Hindlimb muscle (tissue), 1 donor: ENCODE measurements at regions not wholly inside any gene's neighbourhood (a gene's known extent, or its start where the extent isn't known, plus 50 kb on each side); places are given as distances from the start of the nearest gene placed in this dataset.
A peak's percentile ranks its signal among the peaks of the same experiment; 100 is the strongest.

Experiments
- DNase-seq: peaks from one replicate; pipeline ENCODE4 v3.0.0-alpha.2; 2013

DNA sequence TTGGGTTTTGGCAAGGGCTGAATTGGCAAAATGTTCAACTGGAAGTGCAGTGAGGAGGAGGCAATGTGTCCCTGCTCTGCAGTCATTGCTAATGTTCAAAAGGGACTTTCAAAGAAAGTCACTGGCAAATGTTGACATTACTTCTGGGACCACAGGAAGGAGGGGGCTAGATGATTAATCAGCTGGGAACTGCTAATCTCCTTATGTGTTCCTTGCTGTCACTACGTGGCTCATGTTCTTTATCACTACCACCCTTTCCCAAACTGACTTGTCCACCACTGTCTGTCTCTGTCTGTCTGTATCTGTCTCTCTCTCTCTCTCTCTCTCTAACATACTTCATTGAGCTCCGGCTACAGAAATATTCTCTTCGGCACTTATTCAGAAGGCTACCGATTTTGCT lies 86.9 kb upstream of the MTPN start:
- no peak for DNase-seq

DNA sequence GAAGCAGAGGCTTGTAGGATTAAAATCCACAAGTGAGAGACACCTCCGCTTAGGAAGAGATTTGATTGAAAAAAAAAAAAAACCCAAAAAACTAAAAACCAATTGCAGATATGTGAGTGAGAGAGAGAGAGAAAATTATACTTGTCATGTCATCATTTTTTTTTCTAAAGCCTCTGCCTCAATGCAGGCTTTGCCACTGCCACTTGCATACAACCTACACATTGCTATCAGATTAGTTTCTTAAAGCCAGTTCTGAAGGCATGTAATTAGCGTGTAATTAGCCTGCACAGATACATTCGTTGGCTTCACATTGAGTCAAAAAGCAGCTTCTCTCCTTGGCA lies 86.1 kb upstream of the MTPN start:
- no peak for DNase-seq

DNA sequence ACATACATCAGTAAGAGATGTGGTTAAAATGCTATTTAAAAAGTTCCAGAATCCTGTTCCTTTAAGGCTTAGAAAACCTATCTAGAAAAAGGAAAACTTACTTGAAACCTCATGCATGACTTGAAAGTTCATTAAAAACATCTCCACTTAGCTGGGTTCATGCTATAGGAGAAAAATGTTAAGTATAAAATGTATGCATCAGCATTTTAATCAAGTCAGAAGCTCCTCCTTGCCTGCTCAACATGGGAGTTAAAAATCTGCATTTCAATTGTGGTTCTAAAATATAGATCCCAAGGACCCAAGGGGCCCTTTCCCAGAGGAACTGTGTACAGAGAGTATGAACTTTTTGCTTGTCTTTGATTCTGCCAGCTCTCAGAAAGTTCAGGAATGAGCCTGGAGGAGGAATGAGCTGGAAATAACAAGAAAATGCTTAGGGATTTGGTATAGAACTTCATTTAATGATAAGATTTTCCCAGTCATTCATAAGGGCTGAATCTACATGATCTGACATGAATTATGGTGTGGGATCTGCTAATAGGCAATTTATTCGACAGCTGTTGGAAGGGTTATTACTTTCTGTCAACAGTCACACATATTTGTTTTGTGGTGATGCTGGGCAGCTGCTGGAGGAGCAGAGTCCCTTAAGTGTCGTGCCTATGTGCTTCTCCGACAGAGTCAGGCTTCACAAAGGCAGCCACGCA lies 85.6 kb upstream of the MTPN start:
- DNase-seq: no peak

DNA sequence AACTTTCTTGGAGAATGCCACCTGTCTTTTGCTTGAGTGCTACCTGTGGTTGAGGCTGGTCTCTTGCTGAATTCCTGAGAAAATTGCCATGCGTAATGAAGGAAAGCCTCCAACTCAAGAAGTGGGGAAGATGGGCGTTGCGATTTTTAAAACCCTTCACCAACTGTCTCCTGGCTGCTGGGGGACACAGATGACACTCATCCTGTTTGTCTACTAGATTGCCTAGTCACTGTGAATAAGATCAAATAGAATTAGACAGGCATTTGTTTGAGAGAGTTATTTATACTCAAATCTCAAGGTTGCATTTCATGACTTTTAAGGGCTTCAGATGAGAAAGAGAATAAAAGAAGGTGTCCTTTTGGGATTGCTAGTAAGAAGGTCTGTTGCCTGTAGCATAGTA lies 84.3 kb upstream of the MTPN start:
- no peak for DNase-seq

DNA sequence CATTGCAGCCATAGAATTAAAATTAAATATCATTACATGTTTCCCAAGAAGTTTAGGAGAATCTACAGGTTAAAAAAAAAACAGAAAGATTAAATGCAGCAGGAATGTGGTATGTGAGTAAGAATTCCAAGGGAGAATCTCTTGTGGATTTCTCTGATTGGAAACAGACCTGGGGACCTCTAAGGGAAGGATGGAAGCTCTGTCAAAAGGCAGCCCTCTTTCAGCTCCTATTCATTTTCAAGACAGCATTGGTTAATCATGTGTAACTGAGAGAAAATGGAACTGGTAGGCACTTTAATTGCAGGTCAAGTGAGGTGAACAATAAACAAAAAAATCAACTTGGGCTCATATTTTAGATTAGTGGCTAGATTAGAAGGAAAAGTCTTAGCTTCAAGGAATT lies 81.4 kb upstream of the MTPN start:
- DNase-seq: no peak

DNA sequence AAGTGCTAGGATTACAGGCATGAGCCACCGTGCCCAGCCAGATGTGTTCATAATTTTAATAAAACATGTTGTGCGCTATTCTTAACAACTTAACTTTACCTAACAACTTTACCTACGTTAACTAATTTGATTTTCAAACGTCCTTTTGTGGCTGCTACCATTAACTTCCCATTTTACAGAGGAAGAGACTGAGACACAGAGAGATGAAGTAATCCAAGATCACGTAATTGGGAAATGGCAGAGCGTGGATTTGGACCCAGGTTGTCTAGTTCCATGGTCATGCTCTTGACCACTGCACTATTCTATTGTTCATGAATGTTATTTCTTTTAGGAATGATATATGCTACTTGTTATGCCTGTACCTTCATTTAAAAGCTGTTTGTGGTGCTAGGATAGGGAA lies 80.3 kb upstream of the MTPN start:
- DNase-seq: no peak

DNA sequence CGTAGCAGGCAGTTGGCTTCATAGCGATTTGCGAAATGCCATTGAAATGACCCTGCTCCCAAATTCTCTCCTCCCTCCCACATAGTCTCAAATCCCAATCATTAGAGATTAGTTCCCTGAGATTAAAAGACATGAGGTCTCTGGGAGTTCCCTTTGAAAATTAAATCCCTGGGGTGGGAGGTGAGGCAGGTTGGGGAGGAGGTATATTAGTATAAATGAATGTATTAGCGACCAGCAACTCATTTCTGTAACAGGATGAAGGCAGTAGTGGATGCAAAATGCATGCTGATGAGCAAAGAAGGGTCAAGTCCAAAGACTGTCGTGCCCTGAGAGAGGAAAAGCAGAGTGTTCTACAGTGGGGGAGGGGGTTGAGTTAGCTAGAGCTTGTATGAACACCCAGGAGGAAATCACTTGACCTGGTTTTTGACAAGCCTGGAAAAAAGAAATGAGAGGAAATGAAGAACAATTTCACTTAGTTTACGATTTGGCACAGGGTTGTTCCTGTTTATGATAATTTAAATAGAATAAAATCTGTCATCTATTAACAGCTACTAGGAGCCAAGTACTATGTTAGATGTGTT lies 79.6 kb upstream of the MTPN start:
- DNase-seq: peak; percentile 19

DNA sequence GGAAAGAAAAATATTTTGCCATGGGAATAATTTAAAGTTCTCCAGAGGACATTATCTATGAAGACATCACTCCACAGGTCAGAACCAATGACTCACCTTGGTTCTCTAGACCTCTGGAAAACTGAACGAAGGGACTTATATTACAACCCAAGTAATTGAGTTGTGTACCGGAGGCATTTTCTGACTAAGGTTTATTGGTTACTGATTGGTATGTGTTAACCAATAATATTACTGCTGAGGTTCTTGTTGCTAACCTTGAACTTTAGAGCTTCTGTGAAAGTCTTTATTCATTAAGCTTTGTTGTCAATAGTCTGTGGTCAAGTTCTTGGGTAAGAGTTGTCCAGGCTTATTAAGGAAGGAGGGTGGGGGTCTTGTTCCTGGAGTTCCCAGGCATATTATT lies 78.1 kb upstream of the MTPN start:
- no peak for DNase-seq

DNA sequence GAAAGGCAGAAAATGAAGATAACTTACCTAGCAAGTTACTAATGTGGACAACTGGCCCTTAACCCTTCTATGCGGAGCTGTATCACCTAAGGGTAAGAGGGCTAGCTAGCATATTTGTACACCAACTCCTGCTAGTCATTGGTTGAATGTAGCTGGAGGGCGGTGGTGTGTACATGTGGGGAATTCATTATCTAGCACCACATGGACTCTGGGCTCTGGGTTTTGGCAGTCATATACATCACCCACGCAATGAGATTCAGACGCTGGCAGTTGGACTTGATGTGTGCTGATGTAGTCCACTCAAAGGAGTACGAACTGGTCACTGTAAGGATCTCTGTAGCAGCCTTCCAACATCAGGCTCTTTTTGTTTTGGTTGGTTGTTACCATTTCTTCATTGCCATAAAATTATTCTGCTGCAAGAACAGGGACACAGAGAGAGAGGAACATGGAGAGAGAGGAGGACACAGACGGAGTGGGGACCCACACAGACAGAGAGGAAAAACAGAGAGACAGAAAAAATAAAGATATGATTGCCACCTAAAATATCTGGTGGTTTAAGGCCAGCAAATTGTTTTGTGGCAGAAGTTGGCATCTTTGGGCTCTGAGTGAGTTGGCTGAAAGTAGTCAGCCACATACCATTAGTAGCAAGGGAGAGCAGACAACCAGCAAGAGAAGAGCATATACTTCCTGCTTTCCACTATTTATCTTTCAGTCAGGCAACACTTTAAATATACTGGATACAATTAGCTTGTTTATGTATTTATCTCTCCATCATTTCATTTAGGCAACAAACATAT lies 76.7 kb upstream of the MTPN start:
- DNase-seq: no peak

DNA sequence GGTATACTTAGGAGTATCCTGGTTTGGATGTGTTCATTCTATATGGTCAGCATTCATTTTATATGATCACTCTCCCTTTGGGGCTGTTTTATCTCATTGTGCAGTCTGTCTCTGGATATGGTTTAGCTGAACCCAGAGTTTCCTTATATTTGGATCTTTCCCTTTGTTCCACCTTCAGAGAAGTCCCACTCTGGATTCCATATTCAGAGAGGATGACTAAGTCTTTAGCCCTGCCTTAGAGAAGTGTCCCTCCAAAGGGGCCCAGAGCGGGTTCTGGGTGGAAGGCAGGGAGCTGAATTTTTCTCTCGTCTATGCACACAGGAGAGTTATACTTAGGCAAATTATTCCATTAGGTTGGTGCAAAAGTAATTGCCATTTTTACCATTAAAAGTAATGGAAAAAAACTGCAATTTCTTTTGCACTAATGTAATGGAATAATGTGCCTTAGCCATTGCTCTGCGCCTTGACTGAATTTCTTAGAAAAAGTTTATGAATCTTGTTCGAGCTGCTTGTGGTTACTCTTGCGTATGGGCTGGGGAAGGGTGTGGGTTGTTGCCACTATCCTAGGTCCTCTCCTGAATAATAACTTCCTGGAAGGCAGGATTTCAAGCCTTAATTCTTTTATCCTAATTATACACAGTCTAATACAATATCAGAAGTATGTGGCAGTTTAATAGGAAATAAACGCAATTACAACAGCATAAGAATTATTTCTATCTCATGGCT lies 74.2 kb upstream of the MTPN start:
- no peak for DNase-seq

DNA sequence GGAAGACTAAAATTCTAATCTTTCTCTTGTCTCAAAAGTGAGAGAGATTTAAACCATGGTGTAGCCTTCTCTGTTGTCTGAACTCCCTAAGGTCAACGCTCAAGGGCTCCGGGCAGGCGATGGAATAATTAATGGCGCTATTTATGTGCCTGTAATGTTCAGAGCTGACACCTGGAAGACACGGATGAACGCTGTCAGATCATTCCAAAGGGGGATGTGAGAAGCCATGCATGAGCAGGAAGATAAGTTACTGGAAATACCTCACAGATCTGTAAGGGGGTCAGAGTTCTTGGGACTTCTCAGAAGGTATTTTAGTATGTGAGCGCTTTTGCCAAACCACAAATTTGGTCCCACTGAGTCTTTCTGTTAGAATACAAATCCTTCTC lies 73.3 kb upstream of the MTPN start:
- no peak for DNase-seq

DNA sequence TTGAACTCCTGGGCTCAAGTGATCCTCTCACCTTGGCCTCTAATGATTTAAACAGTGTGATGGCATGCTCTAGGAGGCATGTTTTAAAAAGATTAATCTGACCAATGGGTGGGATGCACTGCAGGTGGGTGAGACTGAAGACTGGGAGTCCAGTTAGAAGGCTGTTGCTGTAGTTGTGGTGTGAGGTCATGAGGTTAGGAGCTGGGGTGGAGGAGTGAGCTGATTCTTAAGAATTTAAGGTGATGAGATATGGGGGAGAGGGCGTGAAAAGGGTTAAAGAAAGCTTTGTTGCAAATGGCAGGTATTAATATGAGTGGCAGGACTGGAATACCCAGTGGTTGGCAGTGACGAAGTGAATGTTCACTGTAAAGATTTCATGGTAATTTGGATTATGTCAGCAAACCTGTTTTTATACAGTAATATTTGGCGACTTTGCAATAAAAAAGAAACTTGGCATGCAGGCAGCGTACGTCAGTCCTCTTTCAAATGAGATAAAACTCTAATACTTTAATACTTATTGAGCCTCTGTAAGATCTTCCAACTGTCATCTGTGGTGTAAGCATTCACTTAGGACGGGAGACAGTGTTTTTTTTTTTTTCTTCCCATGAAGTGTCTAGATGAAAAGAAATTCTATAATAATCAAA lies 72.8 kb upstream of the MTPN start:
- peak; percentile 21 for DNase-seq

DNA sequence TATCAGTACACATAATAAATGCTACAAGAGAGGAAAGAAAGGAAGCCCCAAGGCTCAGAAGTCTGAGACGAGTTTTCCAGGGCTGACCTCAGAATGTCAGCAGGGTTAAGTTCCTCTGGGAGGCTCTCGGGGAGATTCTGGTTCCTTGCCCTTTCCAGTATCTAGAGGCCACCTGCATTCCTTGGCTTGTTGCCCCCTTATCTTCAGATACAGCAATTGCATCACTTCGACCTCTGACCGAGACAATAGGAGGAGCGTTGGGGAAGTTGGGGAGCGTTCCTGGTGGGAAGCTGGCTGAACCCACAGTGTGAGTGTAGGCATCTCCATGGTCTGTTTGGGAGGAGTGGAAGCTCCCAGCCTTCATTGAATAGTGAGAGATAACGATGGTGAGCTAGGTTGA lies 72.0 kb upstream of the MTPN start:
- no peak for DNase-seq

DNA sequence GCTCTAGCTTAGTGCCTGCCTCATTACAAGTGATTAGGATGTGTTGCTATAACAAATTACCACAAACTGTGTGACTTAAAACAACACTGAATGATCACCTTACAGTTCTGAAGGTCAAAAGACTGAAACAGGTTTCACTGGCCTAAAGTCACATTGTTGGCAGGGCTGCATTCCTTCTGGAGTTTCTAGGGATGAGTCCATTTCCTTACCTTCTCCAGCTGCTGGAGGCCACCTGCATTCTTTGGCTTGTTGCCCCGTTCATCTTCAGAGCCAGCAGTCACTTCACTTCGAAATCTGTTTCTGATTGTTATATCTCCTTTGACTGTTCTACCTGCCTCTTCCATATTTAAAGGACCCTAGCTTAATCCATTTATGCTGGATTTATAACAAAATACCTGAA lies 69.4 kb upstream of the MTPN start:
- DNase-seq: no peak

DNA sequence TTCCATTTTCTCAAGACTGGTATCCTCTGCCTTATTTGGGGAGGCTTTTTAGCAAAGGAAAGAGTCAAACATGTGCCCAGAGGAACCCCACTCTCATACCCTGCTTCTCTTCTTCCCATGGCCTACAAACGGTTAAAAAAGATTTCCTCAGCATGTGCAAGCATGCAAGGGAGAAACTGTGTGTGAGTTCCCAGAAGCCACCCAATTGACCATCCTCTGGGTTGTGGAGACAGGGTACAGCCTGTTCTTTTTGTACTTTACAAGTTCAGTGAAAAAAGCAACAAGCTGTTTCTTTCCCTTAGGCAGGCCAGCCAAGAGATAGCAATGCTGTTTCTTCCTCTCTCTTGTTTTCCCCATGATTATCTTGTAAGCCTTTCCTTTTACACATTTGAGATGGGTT lies 68.8 kb upstream of the MTPN start:
- no peak for DNase-seq

DNA sequence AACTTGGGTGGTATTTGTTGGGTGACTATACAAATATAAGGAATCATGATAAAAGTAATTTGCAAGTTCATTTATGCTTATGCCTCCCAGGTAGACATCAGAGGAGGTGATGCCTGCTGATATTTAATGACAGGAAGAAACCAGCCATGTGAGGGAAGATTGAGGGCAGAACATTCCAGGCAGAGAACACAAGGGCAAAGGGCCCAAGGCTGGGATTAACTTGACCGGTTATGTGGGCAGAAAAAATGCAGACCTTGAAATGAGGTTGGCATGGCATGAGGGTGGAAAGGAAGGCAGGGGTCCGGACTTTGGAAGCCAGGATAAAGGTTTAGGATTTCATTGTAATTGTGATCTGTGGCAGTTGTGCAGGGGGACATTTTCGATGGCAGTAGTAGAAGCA lies 68.0 kb upstream of the MTPN start:
- no peak for DNase-seq

DNA sequence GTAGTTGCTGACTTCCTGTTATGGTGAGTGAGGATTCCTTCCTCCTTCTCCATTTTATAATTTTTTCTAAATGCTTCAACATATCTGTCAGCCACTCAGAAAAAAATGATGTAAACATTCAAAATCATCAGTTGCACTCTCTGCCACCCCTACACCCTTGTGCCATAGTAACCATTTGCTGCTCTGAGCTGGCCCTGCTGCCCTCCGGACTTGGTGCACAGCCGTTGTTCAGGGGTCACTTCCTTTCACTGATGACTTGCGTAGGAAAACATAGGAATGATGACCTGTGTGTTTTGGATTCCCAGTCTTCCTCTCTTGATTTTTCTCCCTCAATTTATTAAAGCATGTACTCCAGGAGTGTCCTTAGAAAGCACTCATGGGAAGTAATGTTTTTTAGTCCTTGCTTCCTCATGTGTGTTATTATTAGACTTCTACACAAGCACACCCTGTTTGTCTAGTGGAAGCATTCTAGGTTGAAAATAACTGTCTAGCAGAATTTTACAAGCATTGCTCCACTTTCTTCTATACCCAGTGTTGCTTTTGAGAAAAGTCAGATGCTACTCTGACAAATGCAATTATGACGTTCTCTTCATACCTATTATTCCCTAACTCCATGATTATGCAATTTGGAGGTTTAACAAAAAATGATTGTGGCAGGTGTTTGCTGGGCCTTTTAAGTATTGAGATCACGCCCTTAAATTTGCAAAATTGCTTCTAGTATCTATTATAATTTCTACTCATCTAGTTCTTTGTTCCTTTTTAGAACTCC lies 62.6 kb upstream of the MTPN start:
- DNase-seq: no peak

DNA sequence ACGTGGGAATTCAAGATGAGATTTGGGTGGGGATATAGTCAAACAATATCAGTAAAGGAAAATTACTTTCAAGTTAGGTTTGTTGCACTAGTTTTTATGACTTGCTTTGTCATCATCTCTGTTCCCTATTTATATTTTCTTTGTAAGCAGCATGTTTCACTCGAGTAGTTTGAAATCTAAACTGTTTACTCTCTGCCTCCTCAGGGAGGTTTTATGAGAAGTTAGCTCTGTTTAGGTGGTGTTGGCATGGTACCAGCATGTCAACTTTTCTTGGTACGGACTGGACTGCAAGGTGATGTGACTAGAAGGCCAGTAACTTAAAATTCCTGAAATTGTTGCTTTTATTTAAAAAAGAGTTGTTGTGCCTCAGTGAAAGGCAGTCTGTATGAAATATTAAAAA lies 59.2 kb upstream of the MTPN start:
- no peak for DNase-seq

DNA sequence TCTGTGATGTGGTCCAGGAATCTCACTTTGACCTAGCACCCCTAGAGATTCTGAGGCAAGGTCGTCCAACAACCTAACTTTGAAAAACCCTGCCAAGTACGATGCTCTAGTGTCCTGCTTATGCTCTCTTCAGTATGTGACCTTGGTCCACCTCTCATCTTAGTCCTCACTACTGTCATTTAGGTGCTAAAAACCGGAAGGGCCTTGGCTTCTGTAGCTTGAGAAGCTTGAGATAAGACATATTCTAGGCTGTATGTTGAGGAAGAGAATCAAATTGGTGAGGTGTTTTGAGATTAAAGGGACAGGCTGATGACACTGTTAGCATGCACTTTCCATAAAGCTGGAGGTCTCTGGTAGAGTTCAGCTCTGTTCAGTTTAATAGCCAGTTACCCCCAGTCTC lies 57.0 kb upstream of the MTPN start:
- DNase-seq: no peak

DNA sequence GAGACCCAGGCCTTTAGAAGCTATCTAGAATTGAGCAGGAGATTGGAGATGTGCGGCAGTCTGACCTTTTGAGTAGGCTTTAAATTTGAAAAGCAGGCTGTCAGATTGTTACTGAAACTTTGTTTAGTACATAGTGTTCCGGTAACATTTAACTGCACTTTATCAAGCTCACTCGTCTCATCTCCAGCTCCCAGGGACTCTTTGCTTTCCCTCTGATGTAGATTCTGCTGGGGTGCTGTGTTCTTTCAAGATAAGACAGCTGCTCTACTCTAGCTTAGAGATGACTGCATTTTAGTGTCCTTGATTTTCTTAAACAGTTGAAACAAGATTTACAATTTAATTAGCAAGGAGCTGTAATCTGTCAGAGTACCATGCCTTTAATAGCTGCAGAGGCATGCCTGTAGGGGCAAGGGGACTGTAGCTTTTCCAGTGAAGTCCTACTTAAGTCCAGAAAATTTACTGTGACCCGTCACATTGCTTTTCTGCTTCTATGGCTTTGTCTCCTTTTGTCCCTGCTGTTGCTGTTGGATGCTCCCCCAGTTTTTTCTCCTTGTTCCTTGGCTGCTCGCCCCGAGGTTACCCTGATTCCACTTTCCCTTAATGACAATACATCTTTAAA lies 56.4 kb upstream of the MTPN start:
- DNase-seq: no peak

DNA sequence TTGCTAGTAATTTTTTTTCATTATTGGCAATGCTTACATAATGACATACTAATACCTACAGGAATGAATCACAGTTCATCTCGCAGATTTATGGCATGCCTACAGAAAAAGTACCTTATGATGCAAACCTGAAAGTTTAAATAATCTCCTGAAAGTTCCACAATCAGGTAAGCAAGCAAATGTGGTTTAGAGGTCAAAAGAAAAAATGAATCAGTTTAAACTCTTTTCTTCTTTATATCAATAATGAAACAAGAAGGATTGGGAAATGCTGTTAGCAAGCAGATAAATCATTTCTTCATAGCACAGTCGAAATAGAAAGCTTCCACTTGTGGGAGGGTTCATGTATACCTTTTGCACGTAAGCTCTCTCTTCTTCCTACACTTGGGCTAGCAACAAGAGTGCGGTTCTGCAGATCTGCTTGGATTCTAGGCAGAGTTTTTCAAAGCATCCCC lies 53.7 kb upstream of the MTPN start:
- no peak for DNase-seq

DNA sequence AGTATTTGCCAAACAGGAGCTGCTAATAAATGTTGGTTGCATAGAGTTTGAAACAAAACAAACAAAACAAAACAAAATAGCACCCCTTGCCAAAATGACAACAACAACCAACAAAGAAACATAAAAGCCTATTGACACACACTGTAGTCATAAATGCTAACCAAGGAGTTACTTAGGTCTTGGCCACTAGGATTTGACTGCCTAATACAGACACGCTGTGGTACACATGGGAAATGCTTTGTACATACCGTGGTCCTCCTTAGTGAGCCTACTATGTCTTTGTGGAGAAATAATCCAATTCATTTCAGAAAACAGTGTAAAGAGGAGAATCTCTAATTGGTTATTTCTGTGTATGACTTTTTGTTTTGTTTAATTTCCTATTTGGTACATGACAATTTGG lies 53.2 kb upstream of the MTPN start:
- no peak for DNase-seq
